Hematopoietic multipotent progenitor cell (in vitro differentiated cells): ENCODE measurements at regions not wholly inside any gene's neighbourhood (a gene's known extent, or its start where the extent isn't known, plus 50 kb on each side); places are given as distances from the start of the nearest gene placed in this dataset.
A peak's percentile ranks its signal among the peaks of the same experiment; 100 is the strongest.

Experiments
- DNase-seq, 3 donors: peaks; one replicate each; pipeline ENCODE4 v3.0.0-alpha.2; 2011 to 2015; ENCODE audit warnings: low read depth in 2 of 3, low spot score in 2 of 3

DNA sequence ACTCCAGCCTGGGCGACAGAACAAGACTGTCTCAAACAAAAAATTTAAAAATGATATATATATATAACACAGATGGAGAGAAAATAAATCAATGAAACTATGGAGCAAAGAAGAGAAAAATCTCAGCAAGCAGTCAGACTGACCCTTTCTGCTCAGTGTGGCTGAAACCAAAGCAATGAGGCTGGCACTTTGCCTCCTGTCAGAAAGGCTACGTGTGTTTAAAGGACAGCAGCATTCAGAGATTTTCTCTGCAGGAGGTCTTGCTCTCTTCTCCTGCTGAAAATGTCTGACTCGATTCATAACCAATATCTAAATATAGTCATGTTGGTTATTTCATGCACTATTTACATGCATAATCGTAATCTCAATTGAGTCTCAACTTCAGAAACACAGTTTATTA, 527.0 kb upstream of the JARID2 start:
- DNase-seq = no peak

DNA sequence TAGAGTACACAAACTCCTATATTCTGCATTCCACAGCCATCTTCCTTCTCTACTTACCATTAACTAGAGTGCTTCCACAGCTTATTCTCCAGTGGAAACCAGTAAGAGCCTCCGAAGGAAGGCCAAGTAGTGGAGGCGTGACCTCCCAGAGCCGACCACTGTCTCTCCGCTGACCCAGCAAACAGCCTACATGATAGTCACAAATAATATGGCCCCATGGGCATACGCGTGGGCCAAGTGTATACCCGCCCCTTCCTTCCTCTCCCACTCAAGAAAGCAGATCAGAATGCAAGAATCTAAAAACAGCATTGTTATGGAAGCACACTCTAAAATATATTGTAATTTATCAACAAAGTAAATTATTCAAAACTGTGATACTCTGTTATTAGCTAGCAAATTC, 526.6 kb upstream of the JARID2 start:
- DNase-seq = no peak

DNA sequence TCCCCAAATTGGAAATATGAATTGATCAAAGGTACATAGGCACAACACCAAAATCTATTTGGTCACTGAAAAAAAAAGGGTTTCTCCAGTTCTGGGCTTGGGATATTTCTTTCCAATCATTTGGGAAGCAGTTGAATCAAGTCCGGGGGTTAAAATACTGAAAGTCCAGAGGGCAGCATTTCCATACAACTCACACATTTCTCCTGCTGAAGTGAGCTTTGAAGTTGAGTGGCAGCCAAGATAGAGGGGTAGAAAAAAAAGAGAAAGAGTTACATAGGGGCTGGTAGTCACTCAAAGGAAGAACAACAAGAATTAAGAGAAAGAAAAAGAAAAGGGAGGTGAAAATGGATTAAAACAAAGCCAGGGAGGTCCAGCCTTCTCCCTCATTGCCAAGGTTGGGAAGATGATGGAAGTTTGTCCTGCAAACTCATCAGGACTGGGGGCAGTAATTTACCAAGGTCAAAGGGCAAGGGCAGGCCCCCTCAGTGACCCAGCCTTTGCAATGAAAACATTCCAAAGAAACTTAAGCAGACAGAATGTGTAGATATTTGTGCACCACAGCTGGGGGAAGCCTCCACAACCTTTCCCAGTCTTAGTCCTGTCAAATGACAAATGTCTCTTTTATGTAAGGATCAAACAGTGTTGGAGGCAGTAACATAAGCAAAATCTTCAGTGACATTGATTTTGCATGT, 525.3 kb upstream of the JARID2 start:
- DNase-seq = no peak

DNA sequence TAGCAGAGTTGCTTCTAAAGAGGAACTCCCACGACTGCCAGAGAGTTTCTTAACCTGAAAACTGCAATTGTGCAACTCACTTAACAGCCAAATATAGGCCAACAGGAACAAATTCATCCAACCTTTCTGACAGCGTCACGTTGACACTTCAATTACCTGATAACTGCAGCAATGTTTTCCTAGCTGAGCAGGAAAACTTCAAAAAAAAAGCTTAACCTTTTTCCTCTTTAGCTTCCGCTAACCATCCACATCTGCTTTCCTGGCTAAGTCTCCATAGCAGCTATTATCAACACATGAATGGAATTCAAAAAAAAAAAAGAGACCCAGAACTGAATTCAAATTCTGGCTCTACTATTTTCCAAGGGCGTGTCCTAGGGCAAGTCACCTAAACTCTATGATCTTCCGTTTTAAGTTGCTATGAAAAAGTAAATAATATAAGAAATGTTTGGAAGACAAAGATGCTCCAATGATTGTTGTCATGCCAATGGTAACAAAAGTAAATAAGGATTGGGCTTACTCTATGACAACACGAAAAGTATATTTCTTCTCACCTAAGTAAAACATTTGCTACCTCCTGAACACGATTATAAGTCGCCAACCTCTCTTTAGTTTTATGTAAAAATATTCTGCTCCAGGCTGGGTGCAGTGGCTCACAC, 524.6 kb upstream of the JARID2 start:
- DNase-seq = peak in 2 of 3 donors; percentile 62 to 91

DNA sequence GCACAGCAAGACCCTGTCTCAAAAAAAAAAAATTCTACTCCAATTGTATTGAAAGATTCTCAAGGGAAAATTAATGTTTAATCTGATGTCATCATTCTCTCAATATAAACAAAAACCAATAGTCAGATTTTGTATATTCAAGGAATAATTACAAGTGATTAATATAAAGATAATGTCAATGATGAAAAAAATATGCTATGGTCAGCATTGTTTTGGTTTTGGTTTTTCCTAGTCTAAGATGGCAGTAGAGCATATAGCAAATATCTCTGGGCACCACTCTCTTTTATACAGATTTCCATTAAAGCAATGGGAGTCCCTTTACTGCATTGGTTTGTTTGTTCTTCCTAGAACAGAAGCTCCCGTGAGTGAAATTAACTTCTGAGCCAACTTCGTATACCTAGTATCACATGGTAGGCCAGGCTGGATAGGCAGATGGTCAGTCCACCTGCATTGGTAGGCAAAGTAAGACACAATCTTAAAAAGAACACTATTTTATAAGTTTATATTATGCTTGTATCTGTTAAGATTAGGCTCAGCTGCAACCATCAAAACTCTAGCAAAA, 523.8 kb upstream of the JARID2 start:
- DNase-seq = no peak

DNA sequence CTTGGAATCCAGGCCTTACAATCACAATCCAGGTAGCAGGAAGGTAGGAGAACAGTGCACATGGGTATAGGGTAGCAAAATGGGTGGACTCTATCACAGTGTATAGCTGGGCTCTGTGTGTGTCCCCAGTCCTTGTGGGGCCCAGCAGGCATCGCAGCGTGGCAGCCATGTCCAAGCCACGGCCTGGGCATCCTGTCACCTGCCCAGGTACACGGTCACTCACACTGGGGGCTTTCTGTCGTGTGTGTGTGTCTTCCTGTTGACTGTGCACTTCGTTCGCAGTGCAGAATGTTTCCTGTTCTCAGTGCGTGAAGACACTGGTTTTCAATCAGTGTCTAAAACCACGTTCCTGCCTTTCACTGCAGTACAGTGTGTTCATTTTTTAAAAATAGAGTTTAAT, 523.2 kb upstream of the JARID2 start:
- no peak for DNase-seq

DNA sequence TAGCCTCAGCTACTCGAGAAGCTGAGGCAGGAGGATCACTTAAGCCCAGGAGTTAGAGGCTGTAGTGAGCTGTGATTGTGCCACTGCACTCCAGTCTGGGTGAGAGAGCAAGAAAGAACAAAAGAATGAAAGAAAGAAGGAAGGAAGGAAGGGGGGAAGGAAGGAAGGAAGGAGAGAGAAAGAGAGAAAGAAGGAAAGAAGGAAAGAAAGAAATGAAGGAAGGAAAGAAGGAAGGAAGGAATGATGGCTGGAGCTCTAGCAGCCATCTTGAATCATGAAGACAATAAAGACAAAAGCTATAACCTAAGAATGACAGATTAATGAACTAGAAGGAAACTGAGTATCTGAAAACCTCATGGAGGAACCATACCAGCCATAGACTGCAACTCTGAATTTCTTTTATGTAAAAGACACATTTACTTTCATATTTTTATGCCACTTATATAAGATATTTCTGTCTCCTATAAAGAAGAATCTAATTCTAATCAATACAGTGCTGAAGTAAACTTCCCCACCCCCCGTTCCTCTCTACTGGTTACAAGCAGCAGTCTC, 522.3 kb upstream of the JARID2 start:
- no peak for DNase-seq

DNA sequence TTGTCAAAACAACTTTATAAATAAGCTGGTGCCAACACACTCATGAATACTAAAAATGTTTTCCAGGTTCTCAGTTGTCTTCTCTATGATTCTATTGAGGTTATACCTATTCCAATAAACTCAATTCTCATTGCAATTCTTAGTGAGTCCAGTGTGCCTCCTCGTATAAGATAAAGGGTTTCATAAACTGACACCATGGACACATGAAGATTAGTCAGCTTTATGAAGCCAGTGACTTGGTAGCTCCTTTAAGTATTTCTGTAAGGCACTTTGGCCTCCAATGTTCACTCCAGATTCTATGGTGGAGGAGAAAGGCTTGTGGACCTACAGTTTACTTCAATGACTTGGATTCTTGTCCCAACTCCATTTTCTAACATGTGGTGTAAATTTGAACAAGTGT, 521.3 kb upstream of the JARID2 start:
- DNase-seq = no peak

DNA sequence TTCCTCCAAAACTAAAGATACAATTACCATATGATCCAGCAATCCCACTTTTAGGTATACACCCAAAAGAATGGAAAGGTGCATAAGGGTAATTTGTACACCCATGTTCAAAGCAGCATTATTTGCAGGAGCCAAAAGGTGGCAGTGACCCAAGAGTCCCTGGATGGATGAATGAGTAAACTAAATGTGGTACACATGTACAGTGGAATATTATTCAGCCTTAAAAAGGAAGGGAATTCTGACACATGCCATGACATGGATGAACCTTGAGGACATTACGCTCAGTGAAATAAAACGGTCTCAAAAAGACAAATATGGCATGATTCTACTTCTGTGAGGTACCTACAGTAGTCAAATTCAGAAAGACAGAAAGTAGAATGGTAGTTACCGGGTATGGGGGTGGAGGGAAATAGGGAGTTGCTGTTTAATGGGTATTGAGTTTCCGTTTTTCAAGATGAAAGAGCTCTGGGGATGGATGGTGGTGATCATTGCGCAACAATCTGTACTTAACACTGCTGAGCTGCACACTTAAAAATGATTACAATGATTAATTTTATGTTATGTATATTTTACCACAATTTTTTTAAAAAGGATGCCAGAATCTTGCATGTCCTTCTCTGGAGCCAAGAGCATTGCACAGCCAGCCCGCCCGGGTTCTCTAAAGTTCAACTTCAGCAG, 518.9 kb upstream of the JARID2 start:
- DNase-seq = no peak

DNA sequence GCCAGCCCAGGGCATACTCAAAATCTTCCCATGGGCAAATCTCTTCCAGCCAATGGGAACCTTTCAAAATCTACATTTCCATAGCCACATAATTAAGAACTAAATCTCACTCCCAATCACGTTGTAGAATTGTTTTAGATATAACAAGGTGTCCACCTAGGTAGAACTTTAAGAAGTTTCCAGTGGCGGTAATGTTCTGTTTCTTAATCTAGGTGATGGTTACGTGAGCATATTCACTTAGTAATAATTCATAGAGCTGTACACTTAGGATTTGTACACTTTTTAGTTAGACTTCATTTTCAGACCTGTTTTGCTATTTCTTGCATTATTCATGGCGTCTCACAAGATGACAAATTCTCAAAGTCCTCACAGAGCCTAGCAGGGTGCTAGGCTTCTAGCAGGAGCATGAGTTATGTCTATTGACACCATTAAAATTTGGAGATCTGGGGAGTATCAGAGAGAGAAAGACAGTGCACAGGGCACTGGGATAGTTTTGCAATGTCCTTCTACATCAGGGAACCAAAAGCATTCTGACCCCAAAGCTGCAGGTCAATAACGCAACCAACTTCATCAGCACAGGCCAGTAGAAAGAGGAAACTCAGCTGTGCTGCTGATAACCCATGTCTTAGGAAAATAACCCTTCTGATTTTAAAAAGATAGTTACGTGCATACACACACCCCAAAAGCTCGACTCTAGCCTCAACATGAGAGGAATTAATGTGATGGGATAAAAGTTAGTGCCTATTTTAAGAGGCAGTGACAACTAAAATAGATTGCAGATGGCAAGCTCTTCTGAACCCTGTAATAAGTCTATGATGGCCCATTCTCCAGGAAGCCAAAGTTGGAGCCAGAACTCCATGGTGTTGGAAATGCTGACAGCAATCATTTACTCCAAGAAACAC, 518.1 kb upstream of the JARID2 start:
- DNase-seq = no peak

DNA sequence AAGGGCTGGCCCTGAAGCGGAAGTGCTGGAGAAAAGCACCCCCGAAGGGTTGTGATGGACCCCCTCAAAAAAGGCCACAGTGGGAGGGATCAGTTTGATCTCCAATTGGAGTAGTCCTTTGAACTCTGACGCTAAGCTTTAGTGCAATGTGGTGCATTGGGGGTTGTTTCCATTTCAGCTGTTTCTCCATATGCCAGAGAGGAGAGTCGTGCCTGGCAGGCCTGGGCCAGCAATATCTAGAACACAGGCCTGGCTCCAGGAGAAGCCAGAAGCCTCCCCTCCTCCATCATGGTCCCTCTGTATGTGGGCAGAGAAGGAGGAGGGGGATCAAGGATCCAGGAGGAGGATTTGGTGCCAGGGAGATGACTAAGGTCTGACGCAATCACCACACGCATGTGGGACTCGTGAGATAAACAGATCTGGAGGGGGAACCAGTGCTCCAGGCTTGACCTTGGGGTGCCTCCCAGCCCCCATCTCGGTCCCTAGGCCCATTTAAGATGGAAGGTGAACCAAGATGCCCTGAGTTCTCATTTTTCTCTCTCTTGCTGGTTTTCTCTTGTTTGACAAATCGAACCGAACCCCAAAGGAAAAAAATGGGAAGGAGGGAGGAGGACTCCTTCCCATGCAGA, 517.4 kb upstream of the JARID2 start:
- no peak for DNase-seq

DNA sequence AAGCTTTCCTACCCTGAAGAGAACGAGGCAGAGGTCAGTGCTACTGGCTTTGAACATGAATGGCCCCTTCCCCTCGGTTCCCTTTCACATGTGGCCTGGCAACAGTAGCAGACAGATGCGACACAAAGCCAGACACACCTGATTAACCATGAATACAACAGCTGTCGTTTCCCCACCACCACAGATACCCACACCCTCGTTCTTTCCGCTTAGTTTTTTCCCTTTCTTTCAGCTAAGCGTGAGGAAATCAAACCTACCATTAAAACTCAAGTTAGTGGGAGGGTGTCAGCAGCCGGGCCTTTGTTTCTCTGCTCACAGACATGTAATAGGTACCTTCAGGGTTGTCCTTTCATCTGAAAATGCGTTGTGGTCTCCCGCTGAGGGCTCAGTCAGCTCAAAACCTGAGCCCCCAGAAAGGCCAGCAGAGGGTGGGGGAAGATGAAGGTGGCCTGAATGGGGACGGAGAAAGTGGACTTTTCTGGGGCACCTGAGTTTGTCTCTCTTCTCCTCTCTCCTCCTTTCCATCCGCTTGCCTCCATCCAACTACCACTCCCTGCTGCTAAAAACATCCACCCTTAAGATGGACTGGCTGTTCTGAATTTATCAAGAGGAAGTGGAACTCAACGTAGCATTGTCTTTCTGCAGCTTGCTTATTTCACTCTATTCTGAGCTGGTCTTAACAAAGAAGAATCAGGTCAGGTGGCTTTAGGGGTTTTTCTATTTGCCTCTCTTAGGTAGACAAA, 516.6 kb upstream of the JARID2 start:
- no peak for DNase-seq

DNA sequence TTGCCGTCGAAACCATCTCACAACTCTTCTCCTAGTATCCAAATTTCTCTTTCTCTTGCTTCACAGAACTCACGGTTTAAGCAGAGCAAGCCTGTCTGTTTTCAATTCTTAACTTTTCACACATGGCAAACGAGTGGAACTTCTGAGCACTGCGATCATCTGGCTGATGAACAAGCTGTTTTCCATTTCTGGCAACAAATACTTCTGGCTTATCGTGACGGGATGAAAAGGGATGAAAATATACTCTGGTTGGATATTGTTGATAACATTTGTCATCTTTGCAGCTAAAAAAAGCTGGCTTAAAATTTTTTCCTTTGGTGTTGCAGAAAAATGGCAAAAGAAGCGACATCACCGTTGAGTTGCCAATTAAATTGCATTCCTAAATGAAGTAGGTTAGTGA, 515.2 kb upstream of the JARID2 start:
- DNase-seq = no peak

DNA sequence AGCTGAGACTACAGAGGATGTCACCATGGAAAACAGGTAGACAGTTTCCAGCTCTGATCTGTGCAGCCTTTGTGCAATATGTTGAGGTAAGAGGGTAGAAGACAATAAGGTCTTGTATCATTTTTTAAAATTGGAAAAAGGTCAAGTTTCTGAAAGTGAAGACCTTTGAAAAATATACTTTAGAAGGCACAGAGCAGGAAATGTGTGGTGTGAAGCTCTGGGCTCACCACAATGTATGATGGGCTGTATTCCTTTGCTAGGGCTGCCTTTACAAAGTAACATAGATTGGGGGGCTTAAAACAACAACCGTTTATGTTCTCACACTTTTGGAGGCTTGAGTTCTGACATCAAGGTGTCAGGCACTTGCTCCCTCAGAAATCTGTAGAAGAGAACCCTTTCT, 514.3 kb upstream of the JARID2 start:
- DNase-seq = no peak

DNA sequence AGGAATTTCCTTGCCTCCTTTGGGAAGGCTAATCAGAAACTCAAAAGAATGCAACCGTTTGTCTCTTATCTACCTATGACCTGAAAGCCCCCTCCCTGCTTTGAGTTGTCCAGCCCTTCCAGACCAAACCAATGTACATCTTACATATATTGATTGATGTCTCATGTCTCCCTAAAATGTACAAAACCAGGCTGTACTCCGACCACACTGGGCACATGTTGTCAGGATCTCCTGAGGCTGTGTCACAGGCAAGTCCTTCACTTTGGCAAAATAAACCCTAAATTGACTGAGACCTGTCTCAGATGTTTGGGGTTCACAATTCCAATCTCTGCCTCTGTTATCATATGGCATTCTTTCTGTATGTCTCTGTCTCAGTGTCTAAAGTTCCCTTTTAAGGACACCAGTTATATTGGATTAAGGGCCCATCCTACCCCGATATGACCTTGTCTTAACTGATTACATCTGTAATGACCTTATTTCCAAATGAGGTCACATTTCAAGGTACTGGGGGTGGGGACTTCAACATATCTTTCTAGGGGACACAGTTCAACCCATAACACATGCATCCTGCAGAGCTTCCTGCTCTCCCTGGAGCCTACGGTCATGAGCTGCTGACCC, 513.5 kb upstream of the JARID2 start:
- no peak for DNase-seq

DNA sequence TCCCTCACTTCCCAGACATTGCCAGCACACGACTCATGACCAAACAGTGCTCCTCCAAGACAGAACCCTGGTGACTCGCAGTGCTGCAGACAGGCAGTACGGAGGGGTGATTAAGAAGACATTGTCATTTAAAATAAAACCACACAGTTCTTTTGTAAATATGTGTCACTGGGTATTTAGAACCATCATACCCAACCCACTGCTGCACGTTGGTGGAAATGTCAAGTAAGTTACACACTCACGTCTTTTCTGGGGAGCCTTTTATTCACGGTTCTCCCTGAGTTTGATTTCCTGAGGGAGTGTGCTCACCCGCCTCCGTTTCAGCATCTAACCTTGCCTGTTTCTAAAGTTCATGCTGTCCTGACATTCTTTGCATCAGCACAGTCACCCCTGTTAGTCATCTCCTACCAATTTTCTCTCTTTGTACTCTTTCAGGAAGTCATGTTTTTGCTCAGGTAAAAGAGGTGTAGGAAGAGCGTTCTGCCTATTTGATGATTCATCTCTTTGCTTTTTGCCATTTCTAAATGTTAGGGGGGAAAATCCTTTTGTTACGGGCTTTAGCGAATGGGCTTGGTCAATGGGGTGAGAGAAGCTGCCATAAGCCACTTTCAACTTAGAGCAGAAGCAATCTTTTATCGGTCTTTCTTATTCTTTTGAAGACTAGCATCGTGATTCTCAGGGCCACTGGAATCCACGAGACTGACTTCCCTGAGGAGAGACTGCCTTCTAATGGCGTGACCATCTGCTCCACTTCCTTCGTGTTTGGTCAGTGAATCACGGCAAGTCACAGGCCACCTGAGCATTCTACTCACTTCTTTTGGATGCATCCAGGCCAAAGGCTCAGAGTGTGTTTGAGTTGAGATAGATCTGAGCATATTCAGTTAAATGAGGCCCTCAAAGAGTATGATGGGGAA, 512.8 kb upstream of the JARID2 start:
- peak in 1 of 3 donors; percentile 40 for DNase-seq

DNA sequence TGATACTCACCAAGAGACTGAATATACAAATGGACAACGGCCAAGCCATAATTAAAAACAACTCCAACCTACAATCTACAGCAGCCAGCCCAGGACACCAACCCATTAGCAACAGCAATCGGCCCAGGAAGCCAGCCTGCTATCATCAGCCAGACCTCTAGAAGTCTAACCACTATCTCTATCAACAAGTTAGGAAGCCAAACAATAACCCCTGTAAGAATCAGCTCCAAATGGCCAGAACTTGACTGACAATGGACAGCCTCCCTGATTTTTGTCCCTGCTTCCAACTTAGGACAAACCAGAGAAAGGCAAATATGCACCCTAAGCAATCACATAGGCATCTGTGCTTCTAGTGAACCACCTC, 511.8 kb upstream of the JARID2 start:
- DNase-seq = no peak
